Astrocyte (in vitro differentiated cells and primary cell): ENCODE measurements at regions not wholly inside any gene's neighbourhood (a gene's known extent, or its start where the extent isn't known, plus 50 kb on each side); places are given as distances from the start of the nearest gene placed in this dataset.

ENCODE experiments used
- DNase-seq: peaks from one replicate; pipeline ENCODE4 v3.0.0-alpha.2; 2010; ENCODE audit warnings: low read depth
- FAIRE-seq: peaks from 2 replicates; lab custom pipeline; 2011; peaks lifted over from hg19 to GRCh38; lab: Jason Lieb, UNC
- H2AFZ ChIP-seq: 2 replicates; pipeline ENCODE4 v1.6.0; 2012; ENCODE audit warnings: low read depth, low read length, inconsistent platforms
- H3K27ac ChIP-seq: 2 replicates; pipeline ENCODE4 v1.5.1; 2011; ENCODE audit warnings: low read depth, low read length, inconsistent platforms
- H3K27me3 ChIP-seq: 2 replicates; pipeline ENCODE4 v1.6.0; 2011; ENCODE audit warnings: low read length, inconsistent platforms; ENCODE audit not compliant: insufficient read depth
- H3K36me3 ChIP-seq: 2 replicates; pipeline ENCODE4 v1.5.1; 2011; ENCODE audit warnings: low read length, inconsistent platforms; ENCODE audit not compliant: insufficient read depth
- H3K4me1 ChIP-seq: 2 replicates; pipeline ENCODE4 v1.5.1; 2011; ENCODE audit warnings: low read length, inconsistent platforms; ENCODE audit not compliant: insufficient read depth
- H3K4me2 ChIP-seq: 2 replicates; pipeline ENCODE4 v1.6.0; 2012; ENCODE audit warnings: low read length, inconsistent platforms
- H3K4me3 ChIP-seq: 2 replicates; pipeline ENCODE4 v1.5.1; 2011; ENCODE audit warnings: low read depth, mild to moderate bottlenecking, low read length, inconsistent platforms; ENCODE audit not compliant: insufficient read depth
- H3K79me2 ChIP-seq: 2 replicates; pipeline ENCODE4 v1.6.0; 2012; ENCODE audit warnings: mild to moderate bottlenecking, low read length, inconsistent platforms; ENCODE audit not compliant: insufficient read depth
- H3K9ac ChIP-seq: 2 replicates; pipeline ENCODE4 v1.6.0; 2012; ENCODE audit warnings: mild to moderate bottlenecking, low read length, inconsistent platforms
- H3K9me3 ChIP-seq: 2 replicates; pipeline ENCODE4 v1.5.1; 2012; ENCODE audit warnings: low read depth, mild to moderate bottlenecking, low read length, inconsistent platforms; ENCODE audit not compliant: insufficient read depth
- H4K20me1 ChIP-seq: 2 replicates; pipeline ENCODE4 v1.6.0; 2012; ENCODE audit warnings: low read length, inconsistent platforms; ENCODE audit not compliant: insufficient read depth
- H3K27ac Mint-ChIP-seq: one replicate; pipeline ENCODE4 v1.8.0; 2021; ENCODE audit warnings: mild to moderate bottlenecking, mixed read lengths; ENCODE audit not compliant: unreplicated experiment
- H3K27me3 Mint-ChIP-seq: one replicate; pipeline ENCODE4 v1.8.0; 2021; ENCODE audit warnings: low read depth, mixed read lengths; ENCODE audit not compliant: unreplicated experiment
- H3K36me3 Mint-ChIP-seq: one replicate; pipeline ENCODE4 v1.8.0; 2021; ENCODE audit warnings: low read depth, mixed read lengths; ENCODE audit not compliant: unreplicated experiment
- H3K4me1 Mint-ChIP-seq: one replicate; pipeline ENCODE4 v1.8.0; 2021; ENCODE audit warnings: low read depth, mixed read lengths; ENCODE audit not compliant: unreplicated experiment
- H3K4me3 Mint-ChIP-seq: one replicate; pipeline ENCODE4 v1.8.0; 2021; ENCODE audit warnings: mild to moderate bottlenecking, moderate library complexity, mixed read lengths; ENCODE audit not compliant: unreplicated experiment
- H3K9me3 Mint-ChIP-seq: one replicate; pipeline ENCODE4 v1.8.0; 2021; ENCODE audit warnings: mild to moderate bottlenecking, mixed read lengths; ENCODE audit not compliant: unreplicated experiment
- EZH2 ChIP-seq: IDR thresholded peaks from 2 replicates; pipeline ENCODE4 v1.6.1; 2012; ENCODE audit warnings: mild to moderate bottlenecking, low read length, inconsistent platforms; ENCODE audit not compliant: insufficient read depth
- TF ChIP-seq, protein P1 (sequence below): IDR thresholded peaks from 2 replicates; pipeline ENCODE4 v1.5.1; 2011; ENCODE audit warnings: low read depth, mild to moderate bottlenecking, inconsistent platforms, low read length, moderate library complexity; ENCODE audit not compliant: insufficient read depth

GRCh38 chr12:131603106-131603938 is 107.6 kb upstream of the SFSWAP start:
- no peak overlapping the region for H3K4me2 ChIP-seq
- H3K4me1 ChIP-seq: no peaks in the 10 kb centered on the region
- no peak overlapping the region for H3K27ac Mint-ChIP-seq
- peaks cover 2% of the 10 kb centered on the region for H3K27me3 ChIP-seq
- no peaks in the 10 kb centered on the region for H3K36me3 ChIP-seq
- FAIRE-seq: no peak
- H3K79me2 ChIP-seq: no peaks in the 10 kb centered on the region
- peaks cover 2% of the 10 kb centered on the region for H3K9me3 Mint-ChIP-seq
- H3K4me3 Mint-ChIP-seq: no peak overlapping the region
- H3K4me1 Mint-ChIP-seq: no peaks in the 10 kb centered on the region
- H4K20me1 ChIP-seq: no peaks in the 10 kb centered on the region
- H2AFZ ChIP-seq: no peak overlapping the region
- no peaks in the 10 kb centered on the region for H3K9me3 ChIP-seq
- no peak for DNase-seq
- TF ChIP-seq, protein P1, sequence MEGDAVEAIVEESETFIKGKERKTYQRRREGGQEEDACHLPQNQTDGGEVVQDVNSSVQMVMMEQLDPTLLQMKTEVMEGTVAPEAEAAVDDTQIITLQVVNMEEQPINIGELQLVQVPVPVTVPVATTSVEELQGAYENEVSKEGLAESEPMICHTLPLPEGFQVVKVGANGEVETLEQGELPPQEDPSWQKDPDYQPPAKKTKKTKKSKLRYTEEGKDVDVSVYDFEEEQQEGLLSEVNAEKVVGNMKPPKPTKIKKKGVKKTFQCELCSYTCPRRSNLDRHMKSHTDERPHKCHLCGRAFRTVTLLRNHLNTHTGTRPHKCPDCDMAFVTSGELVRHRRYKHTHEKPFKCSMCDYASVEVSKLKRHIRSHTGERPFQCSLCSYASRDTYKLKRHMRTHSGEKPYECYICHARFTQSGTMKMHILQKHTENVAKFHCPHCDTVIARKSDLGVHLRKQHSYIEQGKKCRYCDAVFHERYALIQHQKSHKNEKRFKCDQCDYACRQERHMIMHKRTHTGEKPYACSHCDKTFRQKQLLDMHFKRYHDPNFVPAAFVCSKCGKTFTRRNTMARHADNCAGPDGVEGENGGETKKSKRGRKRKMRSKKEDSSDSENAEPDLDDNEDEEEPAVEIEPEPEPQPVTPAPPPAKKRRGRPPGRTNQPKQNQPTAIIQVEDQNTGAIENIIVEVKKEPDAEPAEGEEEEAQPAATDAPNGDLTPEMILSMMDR: no peak
- TF ChIP-seq EZH2: no peak
- H3K9ac ChIP-seq: no peak overlapping the region
- H3K27me3 Mint-ChIP-seq: peaks cover 41% of the 10 kb centered on the region
- H3K27ac ChIP-seq: no peak overlapping the region
- H3K4me3 ChIP-seq: no peak overlapping the region
- H3K36me3 Mint-ChIP-seq: no peaks in the 10 kb centered on the region

GRCh38 chr12:131603939-131604795 is 106.7 kb upstream of the SFSWAP start:
- H2AFZ ChIP-seq: no peak overlapping the region
- no peaks in the 10 kb centered on the region for H3K36me3 ChIP-seq
- H3K27me3 Mint-ChIP-seq: peaks cover 37% of the 10 kb centered on the region

More at GRCh38 chr12:131603939-131604795, 106.7 kb upstream of the SFSWAP start:
- Histone ChIP-seq H3K4me2 (no peak overlapping the region), H3K79me2 (no peaks in the 10 kb centered on the region), H3K27ac (no peak overlapping the region), H3K27me3 (peaks cover 2% of the 10 kb centered on the region), H3K9ac (no peak overlapping the region), H3K9me3 (no peaks in the 10 kb centered on the region), H3K4me1 (no peaks in the 10 kb centered on the region), H3K4me3 (no peak overlapping the region), H4K20me1 (no peaks in the 10 kb centered on the region)
- Mint-ChIP-seq H3K27ac (no peak overlapping the region), H3K36me3 (no peaks in the 10 kb centered on the region), H3K9me3 (peaks cover 2% of the 10 kb centered on the region), H3K4me3 (no peak overlapping the region), H3K4me1 (no peaks in the 10 kb centered on the region)
- TF ChIP-seq EZH2: no peak
- TF ChIP-seq, protein P1: no peak
- FAIRE-seq (no peak), DNase-seq (no peak)
